ENCODE measurements at regions not wholly inside any gene's neighbourhood (a gene's known extent, or its start where the extent isn't known, plus 50 kb on each side); places are given as distances from the start of the nearest gene placed in this dataset.

GRCh38 chr6:139712830-139713229 lies 338.4 kb upstream of the CITED2 start:
- TF ChIP-seq CTCF (IDR thresholded peaks at IDR 0.05) (no peak), POLR2A (IDR thresholded peaks at IDR 0.05) (no peak)

All from heart left ventricle (tissue), 13 donors.